ENCODE measurements at regions not wholly inside any gene's neighbourhood (a gene's known extent, or its start where the extent isn't known, plus 50 kb on each side); places are given as distances from the start of the nearest gene placed in this dataset.
A peak's percentile ranks its signal among the peaks of the same experiment; 100 is the strongest.

GRCh38 chr13:77480066-77480465 lies 55.4 kb upstream of the SCEL start:
- no peak for DNase-seq

- DNase-seq: no peak
Observed at GRCh38 chr13:77479326-77479725, 56.2 kb upstream of the SCEL start.

GRCh38 chr13:77477299-77477848 lies 58.1 kb upstream of the SCEL start:
- DNase-seq: no peak

DNA sequence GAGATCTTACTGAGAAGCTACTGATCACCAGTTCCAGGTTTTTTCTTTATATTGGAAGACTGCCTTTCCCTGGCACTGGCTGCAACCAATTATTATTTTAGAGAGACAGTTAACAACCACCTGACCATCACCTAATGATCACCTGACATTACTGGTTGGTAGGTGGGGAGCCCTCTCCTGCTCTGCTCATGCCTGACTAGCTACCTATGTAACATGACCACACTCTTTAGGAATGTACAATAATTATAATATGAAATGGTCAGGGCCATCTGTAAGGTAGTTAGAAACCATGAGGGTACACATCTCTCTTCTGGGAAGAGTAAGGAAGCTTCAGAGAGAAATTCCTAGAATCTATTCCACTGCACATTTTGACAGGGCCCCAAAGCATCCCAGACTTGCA lies 59.0 kb upstream of the SCEL start:
- no peak for DNase-seq

GRCh38 chr13:77475345-77476084 lies 60.0 kb upstream of the SCEL start:
- DNase-seq: no peak

GRCh38 chr13:77470986-77471385 lies 64.5 kb upstream of the SCEL start:
- no peak for DNase-seq

- no peak for DNase-seq
Observed at GRCh38 chr13:77466753-77467422, 68.6 kb upstream of the SCEL start.

DNA sequence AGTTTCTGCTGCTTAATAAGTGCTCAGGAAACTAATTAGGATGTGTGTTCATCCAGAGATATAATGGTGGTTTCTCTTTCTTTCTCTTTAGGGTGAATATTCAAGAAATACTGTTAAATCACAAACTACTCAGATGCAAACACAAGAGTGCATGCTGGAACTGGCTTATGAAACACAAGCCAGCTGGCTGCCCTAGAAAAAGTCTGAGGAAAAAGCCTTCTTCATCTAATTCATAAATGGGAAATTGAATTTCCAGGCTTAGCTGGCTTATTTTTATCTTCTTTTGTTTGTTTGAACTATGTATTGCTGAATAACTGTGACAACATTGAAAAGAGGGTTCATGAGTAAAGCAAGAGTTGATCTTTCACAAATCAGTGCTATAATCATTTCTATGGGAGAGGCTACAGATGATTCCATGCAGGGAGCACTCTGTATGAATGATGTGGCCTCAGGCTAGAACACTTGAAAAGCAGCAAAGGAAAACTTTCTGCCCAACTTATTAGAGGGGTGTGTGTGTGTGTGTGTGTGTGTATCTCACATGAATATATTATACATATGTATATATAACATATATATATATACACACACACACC lies 69.8 kb upstream of the SCEL start:
- no peak for DNase-seq

DNA sequence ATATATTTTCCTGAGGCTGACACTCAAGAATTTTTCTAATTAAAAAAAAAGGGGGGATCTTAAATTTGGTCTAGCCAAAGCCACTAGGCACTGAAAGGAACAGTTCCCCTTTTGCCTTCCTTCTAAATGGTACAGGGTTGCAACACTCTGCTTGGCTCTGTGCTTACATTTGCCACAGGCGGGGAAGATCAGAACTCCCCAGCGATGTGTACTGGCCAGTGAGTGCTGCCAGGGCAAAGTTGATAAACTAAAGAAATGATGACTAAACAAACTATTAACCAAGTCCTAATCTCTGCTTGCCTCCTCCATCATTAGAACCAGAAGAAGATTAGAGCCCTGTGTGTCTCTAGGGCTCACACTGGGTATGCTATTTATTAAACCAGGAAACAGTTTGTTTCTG lies 75.3 kb upstream of the SCEL start:
- DNase-seq: peak in 1 of 2 donors; percentile 50

GRCh38 chr13:77459592-77459991 lies 75.9 kb upstream of the SCEL start:
- DNase-seq: no peak

- DNase-seq: no peak
Observed at GRCh38 chr13:77458736-77459135, 76.8 kb upstream of the SCEL start.

DNA sequence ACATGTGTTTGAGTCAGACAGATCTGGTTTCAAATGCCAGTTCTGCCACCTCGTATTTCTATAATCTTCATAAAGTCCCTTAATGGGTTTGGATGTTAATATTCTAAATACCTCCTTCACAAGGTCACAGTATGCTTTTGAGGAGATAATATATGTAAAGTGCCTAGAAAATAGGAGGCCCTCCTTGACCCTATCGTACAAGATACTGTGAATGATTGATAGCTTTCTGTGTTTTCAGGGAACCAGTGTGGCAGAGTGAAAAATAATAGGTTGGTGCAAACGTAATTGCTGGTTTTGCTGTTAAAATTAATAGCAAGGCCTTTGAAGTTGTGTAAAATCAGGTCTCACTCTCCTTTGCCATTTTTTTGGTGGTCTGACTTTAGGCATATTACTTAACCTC lies 77.5 kb upstream of the SCEL start:
- DNase-seq: no peak

- no peak for DNase-seq
Observed at GRCh38 chr13:77456271-77456670, 79.2 kb upstream of the SCEL start.

DNA sequence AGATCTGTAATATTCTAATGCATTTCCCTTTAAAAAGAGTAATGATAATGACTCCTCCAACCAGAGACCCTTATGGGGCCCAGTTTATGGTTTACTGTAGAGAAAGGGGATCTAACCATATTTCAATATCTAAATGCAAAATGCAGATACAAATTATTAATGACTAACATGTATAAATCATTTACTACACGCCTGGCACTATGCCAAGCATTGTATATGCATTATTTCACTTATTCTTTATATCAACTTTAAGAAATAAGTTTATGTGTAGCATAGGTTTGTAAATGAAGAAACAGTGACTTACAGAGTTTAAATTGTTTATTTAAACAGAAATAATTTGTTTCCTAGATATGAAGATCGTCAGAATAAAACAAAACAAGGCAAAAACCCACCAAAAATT lies 86.2 kb upstream of the SCEL start:
- DNase-seq: no peak

DNA sequence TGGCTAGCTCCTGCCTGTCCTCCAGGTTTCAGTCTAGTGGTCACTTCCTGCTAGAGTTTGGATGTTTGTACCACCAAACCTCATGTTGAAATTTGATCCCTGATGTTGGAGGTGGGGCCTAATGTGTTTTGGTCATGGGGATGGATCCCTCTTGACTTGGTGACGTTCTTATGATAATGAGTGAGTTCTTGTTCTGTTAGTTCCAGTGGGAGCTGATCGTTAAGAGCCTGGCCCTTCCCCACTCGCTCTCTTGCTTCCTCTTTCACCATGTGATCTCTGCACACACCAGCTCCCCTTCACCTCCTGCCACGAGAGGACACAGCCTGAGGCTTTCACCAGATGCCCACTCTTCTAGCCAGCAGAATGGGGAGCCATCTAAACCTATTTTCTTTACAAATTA lies 86.8 kb upstream of the SCEL start:
- DNase-seq: no peak

- no peak for DNase-seq
Observed at GRCh38 chr13:77443511-77443910, 92.0 kb upstream of the SCEL start.

- no peak for DNase-seq
Observed at GRCh38 chr13:77437267-77437666, 98.2 kb upstream of the SCEL start.

DNA sequence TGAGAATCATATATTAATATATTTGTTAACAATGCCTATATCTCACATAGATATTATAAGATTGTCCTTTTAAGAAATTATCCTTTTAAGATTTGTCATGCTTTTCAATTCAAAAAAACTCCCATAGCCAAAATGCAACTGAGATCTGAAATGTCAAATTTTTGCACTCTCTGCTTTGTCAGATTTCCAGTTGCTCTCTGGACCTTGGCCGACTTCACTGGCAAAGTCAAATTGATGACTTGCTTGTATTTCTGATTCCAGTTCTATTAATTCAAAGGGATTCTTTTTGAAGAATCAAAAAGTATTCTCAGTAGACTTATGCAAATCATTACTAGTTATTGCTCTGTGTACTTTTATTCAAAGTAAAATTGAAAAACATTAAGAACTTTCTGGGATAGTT lies 101.2 kb upstream of the SCEL start:
- DNase-seq: no peak

DNA sequence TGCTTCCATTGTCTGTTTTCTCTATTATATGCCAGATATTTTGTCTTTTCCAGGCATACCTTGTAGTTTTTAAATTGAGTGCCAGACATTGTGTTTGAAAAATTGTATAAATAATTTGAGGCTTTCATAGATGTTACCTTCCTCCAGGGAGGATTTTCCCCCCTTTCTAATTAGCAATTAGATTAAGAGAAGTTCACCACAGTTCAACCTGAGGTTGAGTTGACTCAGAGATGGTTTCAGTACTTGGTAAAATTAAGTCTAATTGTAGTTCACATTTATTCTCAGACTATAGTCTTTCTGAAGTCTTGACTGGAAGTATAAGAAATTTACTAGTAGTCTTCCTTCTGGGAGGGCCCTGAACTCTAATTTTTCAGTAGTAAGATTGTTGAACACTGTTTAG lies 104.1 kb upstream of the SCEL start:
- DNase-seq: no peak

GRCh38 chr13:77430377-77430951 lies 103.6 kb upstream of the MYCBP2 start:
- no peak for DNase-seq

- no peak for DNase-seq
Observed at GRCh38 chr13:77429320-77430142, 102.6 kb upstream of the MYCBP2 start.

DNA sequence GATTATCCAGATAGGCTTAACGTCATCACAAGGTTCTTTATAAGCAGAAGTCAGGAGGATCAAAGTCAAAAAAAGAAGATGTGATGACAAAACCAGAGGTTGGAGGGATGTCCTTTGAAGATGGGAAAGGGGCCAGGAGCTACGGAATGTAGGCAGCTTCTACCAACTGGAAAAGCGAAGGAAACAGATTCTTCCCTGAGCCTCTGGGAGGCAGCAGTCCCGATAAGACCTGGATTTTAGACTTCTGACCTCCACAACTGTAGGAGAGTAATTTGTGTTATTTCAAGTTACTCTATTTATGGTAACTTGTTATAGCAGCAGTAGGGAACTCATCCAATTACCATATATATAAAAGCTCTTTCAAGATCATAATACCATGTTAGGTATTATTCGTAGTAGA lies 98.8 kb upstream of the MYCBP2 start:
- no peak for DNase-seq

DNA sequence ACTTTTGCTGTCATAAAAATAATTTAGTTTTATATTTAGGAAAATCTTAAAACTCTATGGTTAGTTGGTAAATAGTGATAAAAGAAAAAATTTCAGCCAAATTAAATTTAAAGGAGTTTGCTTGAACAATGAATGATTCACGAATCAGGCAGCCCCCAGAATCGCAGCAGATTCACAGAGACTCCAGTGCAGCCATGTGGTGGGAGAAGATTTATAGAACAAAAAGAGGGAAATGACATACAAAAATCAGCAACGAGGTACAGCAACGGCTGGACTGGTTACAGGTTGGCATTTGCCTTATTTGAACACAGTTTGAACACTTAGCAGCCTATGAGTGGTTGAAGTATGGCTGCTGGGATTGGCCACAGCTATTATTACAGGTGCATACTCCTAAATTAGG lies 96.4 kb upstream of the MYCBP2 start:
- no peak for DNase-seq

All from bone marrow (tissue), 2 donors.